SK-N-SH treated with all-trans-retinoic acid at 6 μM for 48 hours (cell line): ENCODE measurements at regions not wholly inside any gene's neighbourhood (a gene's known extent, or its start where the extent isn't known, plus 50 kb on each side); places are given as distances from the start of the nearest gene placed in this dataset.

Experiments used
- ATAC-seq: fragments of 200-7000 bp; cut with Tn5 transposase; 3 replicates; pipeline ENCODE4 v1.9.1; 2020; ENCODE audit warnings: mild to moderate bottlenecking, moderate library complexity
- BACH2 ChIP-seq: fragments of 250-450 bp; sonication (Bioruptor Pico); IDR thresholded peaks from 2 replicates; pipeline ENCODE4 v1.9.0; 2021; ENCODE audit warnings: mild to moderate bottlenecking, borderline replicate concordance
- CSDC2 ChIP-seq: fragments of 250-450 bp; sonication (Bioruptor Pico); IDR thresholded peaks from 2 replicates; pipeline ENCODE4 v1.5.0; 2020; ENCODE audit warnings: mild to moderate bottlenecking, moderate library complexity
- CSRNP3 ChIP-seq: fragments of 250-450 bp; sonication (Bioruptor Pico); IDR thresholded peaks from 2 replicates; pipeline ENCODE4 v1.5.1; 2021; ENCODE audit warnings: mild to moderate bottlenecking, moderate library complexity
- ESRRG ChIP-seq: fragments of 250-450 bp; sonication (Bioruptor Pico); IDR thresholded peaks from 2 replicates; pipeline ENCODE4 v1.6.1; 2021; ENCODE audit warnings: mild to moderate bottlenecking
- GLIS3 ChIP-seq: fragments of 250-450 bp; sonication (Bioruptor Pico); IDR thresholded peaks from 2 replicates; pipeline ENCODE4 v1.5.0; 2020; ENCODE audit warnings: mild to moderate bottlenecking, moderate library complexity
- ISL1 ChIP-seq: fragments of 250-450 bp; sonication (Bioruptor Pico); IDR thresholded peaks from 2 replicates; pipeline ENCODE4 v2.1.2; 2022; ENCODE audit warnings: mild to moderate bottlenecking, moderate library complexity
- OSR1 ChIP-seq: fragments of 250-450 bp; sonication (Bioruptor Pico); IDR thresholded peaks from 2 replicates; pipeline ENCODE4 v1.8.0; 2022; ENCODE audit warnings: moderate library complexity, mild to moderate bottlenecking, inconsistent platforms
- PATZ1 ChIP-seq: fragments of 250-450 bp; sonication (Bioruptor Pico); IDR thresholded peaks from 2 replicates; pipeline ENCODE4 v1.8.0; 2020; ENCODE audit warnings: mild to moderate bottlenecking, moderate library complexity, borderline replicate concordance
- POU6F1 ChIP-seq: fragments of 250-450 bp; sonication (Bioruptor Pico); IDR thresholded peaks from 2 replicates; pipeline ENCODE4 v1.8.0; 2021; ENCODE audit warnings: low read depth, mild to moderate bottlenecking, moderate library complexity, borderline replicate concordance
- PPARA ChIP-seq: fragments of 250-450 bp; sonication (Bioruptor Pico); IDR thresholded peaks from 2 replicates; pipeline ENCODE4 v1.5.0; 2020; ENCODE audit warnings: mild to moderate bottlenecking, borderline replicate concordance
- RARB ChIP-seq: fragments of 250-450 bp; sonication (Bioruptor Pico); IDR thresholded peaks from 2 replicates; pipeline ENCODE4 v1.8.0; 2021; ENCODE audit warnings: mild to moderate bottlenecking, moderate library complexity
- SNAI2 ChIP-seq: fragments of 250-450 bp; sonication (Bioruptor Pico); IDR thresholded peaks from 2 replicates; pipeline ENCODE4 v1.5.0; 2020; ENCODE audit warnings: mild to moderate bottlenecking, moderate library complexity
- TCF4 ChIP-seq: fragments of 250-450 bp; sonication (Bioruptor Pico); IDR thresholded peaks from 2 replicates; pipeline ENCODE4 v1.8.0; 2021; ENCODE audit warnings: mild to moderate bottlenecking, moderate library complexity, borderline replicate concordance
- TOX ChIP-seq: fragments of 250-450 bp; sonication (Bioruptor Pico); IDR thresholded peaks from 2 replicates; pipeline ENCODE4 v1.8.0; 2021; ENCODE audit warnings: mild to moderate bottlenecking, moderate library complexity, borderline replicate concordance
- ZC3H10 ChIP-seq: fragments of 250-450 bp; sonication (Bioruptor Pico); IDR thresholded peaks from 2 replicates; pipeline ENCODE4 v1.5.1; 2021; ENCODE audit warnings: mild to moderate bottlenecking, moderate library complexity
- ZFP3 ChIP-seq: fragments of 250-450 bp; sonication (Bioruptor Pico); IDR thresholded peaks from 2 replicates; pipeline ENCODE4 v1.5.0; 2020; ENCODE audit warnings: mild to moderate bottlenecking, moderate library complexity
- ZFP30 ChIP-seq: fragments of 450-650 bp; formaldehyde crosslinking; IDR thresholded peaks from 2 replicates; pipeline ENCODE4 v1.5.0; 2022; ENCODE audit warnings: mild to moderate bottlenecking, moderate library complexity
- ZNF565 ChIP-seq: fragments of 450-650 bp; formaldehyde crosslinking; conservative IDR thresholded peaks from 2 replicates; pipeline ENCODE4 v1.5.0; 2020; ENCODE audit warnings: low read depth, mild to moderate bottlenecking, moderate library complexity
- ZNF70 ChIP-seq: fragments of 450-650 bp; formaldehyde crosslinking; IDR thresholded peaks from 2 replicates; pipeline ENCODE4 v1.5.0; 2020; ENCODE audit warnings: mild to moderate bottlenecking, moderate library complexity
- ZNF8 ChIP-seq: fragments of 450-650 bp; formaldehyde crosslinking; IDR thresholded peaks from 2 replicates; pipeline ENCODE4 v1.5.0; 2020; ENCODE audit warnings: mild to moderate bottlenecking, moderate library complexity
- TF ChIP-seq, protein P1 (sequence below): fragments of 250-450 bp; sonication (Bioruptor Pico); IDR thresholded peaks from 2 replicates; pipeline ENCODE4 v1.5.1; 2020; ENCODE audit warnings: low read depth, mild to moderate bottlenecking, moderate library complexity
- TF ChIP-seq, protein P2 (sequence below): fragments of 250-450 bp; sonication (Bioruptor Pico); IDR thresholded peaks from 2 replicates; pipeline ENCODE4 v1.5.0; 2020; ENCODE audit warnings: mild to moderate bottlenecking, moderate library complexity

DNA sequence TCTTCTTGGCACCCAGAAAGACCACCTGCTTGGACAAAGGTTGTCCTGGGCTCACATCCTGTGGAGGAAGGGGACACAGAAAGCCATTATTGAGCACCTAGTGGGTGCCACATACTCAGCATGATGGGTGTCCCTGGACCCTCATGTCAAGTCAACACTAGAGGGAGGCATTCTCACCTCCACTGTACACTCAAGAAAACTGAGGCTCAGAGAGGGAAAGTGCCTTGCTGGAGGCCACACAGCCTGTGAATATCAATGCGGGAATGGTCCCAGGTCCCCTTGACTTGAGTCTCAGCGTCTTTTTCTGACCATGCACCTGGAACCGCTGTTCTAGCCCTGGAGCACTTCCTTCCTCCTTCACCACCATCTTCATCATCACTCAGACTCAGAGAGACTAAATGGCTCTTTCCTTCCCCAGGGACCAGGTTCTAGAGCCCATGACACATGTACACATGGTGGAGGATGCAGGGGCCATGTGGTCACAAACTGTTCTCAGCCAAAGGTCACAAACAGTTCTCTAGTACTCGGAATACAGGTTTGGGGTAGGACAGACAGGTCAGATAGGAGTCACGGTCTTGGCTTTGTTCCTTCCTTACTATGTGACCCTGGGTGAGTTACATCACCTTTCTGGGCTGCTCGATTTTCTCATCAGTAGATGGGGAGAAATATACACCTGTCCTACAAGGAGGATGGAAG lies 89.2 kb upstream of the WNT4 start (continued):
- TF ChIP-seq, protein P1, sequence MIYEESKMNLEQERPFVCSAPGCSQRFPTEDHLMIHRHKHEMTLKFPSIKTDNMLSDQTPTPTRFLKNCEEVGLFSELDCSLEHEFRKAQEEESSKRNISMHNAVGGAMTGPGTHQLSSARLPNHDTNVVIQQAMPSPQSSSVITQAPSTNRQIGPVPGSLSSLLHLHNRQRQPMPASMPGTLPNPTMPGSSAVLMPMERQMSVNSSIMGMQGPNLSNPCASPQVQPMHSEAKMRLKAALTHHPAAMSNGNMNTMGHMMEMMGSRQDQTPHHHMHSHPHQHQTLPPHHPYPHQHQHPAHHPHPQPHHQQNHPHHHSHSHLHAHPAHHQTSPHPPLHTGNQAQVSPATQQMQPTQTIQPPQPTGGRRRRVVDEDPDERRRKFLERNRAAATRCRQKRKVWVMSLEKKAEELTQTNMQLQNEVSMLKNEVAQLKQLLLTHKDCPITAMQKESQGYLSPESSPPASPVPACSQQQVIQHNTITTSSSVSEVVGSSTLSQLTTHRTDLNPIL (CRISPR knock-in tag): no peak
- TF ChIP-seq PPARA (CRISPR knock-in tag): no peak
- TF ChIP-seq SNAI2 (CRISPR knock-in tag): no peak
- TF ChIP-seq POU6F1 (CRISPR knock-in tag): no peak
- TF ChIP-seq GLIS3 (CRISPR knock-in tag): no peak

DNA sequence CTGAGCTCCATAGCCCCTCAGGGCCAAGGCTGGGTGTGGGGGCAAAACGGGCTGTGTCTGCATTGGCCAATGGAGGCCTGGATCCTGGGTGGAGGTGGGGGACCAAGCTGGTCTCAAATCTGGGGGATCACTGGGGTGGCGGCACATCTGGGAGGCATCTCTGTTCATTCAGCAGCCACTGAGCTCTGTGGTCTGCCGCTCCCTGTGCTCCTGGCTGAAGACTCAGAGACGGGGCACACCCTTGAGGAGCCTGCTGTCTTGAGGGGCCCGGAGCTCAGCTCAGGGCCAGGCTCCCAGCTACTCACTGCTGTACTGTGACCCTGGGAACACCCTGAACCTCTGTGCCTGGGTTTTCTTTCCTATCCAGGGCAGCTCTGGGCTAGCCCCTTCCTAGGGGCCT lies 90.3 kb upstream of the WNT4 start:
- no peak for ATAC-seq
- TF ChIP-seq CSDC2 (CRISPR knock-in tag) (no peak), CSRNP3 (no peak), ZNF70 (CRISPR knock-in tag) (no peak), ZFP30 (CRISPR knock-in tag) (no peak), ZC3H10 (CRISPR knock-in tag) (no peak), PPARA (CRISPR knock-in tag) (no peak), POU6F1 (CRISPR knock-in tag) (no peak), ISL1 (no peak), ZFP3 (no peak), SNAI2 (CRISPR knock-in tag) (no peak), RARB (no peak), TOX (no peak), ZNF565 (CRISPR knock-in tag) (no peak), BACH2 (CRISPR knock-in tag) (no peak), ZNF8 (CRISPR knock-in tag) (no peak), OSR1 (CRISPR knock-in tag) (no peak), ESRRG (CRISPR knock-in tag) (no peak), PATZ1 (no peak), TCF4 (CRISPR knock-in tag) (no peak)
- TF ChIP-seq, protein P2, sequence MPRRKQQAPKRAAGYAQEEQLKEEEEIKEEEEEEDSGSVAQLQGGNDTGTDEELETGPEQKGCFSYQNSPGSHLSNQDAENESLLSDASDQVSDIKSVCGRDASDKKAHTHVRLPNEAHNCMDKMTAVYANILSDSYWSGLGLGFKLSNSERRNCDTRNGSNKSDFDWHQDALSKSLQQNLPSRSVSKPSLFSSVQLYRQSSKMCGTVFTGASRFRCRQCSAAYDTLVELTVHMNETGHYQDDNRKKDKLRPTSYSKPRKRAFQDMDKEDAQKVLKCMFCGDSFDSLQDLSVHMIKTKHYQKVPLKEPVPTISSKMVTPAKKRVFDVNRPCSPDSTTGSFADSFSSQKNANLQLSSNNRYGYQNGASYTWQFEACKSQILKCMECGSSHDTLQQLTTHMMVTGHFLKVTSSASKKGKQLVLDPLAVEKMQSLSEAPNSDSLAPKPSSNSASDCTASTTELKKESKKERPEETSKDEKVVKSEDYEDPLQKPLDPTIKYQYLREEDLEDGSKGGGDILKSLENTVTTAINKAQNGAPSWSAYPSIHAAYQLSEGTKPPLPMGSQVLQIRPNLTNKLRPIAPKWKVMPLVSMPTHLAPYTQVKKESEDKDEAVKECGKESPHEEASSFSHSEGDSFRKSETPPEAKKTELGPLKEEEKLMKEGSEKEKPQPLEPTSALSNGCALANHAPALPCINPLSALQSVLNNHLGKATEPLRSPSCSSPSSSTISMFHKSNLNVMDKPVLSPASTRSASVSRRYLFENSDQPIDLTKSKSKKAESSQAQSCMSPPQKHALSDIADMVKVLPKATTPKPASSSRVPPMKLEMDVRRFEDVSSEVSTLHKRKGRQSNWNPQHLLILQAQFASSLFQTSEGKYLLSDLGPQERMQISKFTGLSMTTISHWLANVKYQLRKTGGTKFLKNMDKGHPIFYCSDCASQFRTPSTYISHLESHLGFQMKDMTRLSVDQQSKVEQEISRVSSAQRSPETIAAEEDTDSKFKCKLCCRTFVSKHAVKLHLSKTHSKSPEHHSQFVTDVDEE (CRISPR knock-in tag): no peak
